ENCODE measurements at regions not wholly inside any gene's neighbourhood (a gene's known extent, or its start where the extent isn't known, plus 50 kb on each side); places are given as distances from the start of the nearest gene placed in this dataset.

DNA sequence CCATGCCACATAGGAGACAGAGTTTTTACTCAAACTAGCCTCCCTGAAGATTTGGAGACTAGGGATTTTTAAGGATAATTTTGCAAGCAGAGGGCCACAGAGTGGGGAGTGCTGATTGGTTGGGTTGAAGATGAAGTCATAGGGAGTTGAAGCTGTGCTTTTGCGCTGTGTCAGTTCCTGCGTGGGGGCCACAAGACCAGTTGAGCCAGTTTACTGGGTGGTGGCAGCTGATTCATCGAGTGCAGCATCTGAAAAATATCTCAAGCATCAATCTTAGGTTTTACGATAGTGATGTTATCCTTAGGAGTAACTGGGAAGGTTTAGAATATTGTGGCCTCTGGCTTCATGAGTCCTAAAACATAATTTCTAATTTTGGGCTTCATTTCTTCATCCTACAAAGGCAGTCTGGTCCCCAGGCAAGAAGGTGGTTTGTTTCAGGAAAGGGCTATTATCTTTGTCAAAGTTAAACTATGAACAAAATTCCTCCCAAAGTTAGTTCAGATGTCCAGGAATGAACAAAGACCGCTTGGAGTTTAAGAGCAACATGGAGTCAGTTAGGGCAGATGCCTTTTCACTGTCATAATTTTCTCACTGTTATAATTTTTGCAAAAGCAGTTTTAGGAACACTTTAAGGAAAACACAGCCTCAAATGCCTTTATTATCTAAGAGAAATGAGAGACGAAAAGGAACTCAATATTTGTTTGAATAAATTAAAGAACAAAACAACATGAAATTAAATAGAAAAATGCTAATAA lies 960.8 kb upstream of the PRKX start:
- TF ChIP-seq, protein P1, sequence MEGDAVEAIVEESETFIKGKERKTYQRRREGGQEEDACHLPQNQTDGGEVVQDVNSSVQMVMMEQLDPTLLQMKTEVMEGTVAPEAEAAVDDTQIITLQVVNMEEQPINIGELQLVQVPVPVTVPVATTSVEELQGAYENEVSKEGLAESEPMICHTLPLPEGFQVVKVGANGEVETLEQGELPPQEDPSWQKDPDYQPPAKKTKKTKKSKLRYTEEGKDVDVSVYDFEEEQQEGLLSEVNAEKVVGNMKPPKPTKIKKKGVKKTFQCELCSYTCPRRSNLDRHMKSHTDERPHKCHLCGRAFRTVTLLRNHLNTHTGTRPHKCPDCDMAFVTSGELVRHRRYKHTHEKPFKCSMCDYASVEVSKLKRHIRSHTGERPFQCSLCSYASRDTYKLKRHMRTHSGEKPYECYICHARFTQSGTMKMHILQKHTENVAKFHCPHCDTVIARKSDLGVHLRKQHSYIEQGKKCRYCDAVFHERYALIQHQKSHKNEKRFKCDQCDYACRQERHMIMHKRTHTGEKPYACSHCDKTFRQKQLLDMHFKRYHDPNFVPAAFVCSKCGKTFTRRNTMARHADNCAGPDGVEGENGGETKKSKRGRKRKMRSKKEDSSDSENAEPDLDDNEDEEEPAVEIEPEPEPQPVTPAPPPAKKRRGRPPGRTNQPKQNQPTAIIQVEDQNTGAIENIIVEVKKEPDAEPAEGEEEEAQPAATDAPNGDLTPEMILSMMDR (IDR thresholded peaks at IDR 0.05), result no peak
- DNase-seq (ENCODE audit: low spot score) (no peak), ATAC-seq (ENCODE audit: low FRiP score) (no peak)

DNA sequence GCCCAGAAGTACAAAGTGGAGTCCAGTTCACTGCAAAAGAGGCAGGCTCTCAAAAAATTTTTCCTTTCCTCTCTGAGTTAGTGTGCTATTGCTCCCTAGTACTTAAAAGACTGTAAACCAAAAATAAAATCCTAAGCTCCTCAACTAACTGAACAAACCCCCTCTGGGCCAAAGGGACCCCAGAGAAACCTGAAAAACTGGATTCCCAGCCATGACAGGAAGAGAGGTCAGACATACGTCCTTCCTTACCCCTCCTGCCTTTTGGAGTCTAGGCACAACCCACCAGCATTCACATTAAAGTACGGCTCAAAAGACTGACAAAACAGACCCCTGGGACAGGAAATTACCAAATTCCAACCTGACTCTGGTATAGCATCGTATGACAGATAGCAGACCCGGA lies 957.9 kb upstream of the PRKX start:
- ATAC-seq (ENCODE audit: low FRiP score), result no peak

DNA sequence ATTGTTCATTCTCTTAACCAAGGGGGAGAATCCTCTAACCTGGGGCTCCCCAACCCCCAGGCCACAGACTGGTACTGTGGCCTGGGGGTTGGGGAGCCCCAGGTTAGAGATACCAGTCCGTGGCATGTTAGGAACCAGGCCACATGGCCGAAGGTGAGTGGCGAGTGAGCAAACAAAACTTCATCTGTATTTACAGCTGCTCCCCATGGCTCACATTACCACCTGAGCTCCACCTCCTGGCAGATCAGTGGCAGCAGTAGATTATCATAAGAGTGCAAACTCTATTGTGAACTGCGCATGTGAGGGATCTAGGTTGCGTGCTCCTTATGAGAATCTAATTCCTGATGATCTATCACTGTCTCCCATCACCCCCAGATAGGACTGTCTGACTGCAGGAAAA lies 957.2 kb upstream of the PRKX start:
- DNase-seq (ENCODE audit: low spot score) (no peak), ATAC-seq (ENCODE audit: low FRiP score) (no peak)
- TF ChIP-seq, protein P1 (IDR thresholded peaks at IDR 0.05), result no peak

More for the DNA sequence above, 957.9 kb upstream of the PRKX start:
- no peak for DNase-seq (ENCODE audit: low spot score)
- TF ChIP-seq, protein P1 (IDR thresholded peaks at IDR 0.05), result no peak

DNA sequence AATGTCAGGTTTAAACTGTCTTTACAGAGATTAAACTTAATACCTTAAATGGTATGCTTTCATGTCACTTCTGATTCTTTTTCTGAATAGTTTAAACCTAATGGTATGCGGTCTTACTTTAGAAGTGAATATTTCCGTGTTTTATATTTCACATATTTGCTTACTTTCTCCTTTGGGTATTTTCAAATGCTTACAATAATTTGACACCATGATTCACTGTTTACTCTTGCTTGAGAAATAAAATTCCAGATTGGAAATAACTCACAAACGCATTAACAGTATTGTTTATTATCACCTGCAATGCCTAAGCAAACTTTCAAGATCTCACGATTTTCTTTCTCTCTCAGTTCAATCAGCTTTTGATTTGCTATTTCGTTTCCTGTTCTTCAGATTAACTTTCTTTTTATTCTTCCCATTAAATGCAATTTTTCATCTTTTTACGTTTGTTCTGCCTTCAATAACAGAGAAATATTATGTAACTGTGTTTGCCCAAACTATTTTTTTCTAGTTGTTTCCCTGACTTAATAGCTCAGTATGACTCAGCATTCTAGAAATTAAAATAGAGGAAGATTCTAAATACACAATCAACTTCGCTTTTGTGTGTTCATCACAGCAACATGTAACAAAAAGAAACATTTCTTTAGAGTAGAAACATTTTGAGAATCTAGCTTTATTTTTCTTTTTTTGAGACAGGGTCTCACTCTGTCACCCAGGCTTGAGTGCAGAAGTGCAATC lies 955.5 kb upstream of the PRKX start:
- ATAC-seq (ENCODE audit: low FRiP score) (no peak), DNase-seq (ENCODE audit: low spot score) (no peak)
- TF ChIP-seq, protein P1 (IDR thresholded peaks at IDR 0.05), result no peak

DNA sequence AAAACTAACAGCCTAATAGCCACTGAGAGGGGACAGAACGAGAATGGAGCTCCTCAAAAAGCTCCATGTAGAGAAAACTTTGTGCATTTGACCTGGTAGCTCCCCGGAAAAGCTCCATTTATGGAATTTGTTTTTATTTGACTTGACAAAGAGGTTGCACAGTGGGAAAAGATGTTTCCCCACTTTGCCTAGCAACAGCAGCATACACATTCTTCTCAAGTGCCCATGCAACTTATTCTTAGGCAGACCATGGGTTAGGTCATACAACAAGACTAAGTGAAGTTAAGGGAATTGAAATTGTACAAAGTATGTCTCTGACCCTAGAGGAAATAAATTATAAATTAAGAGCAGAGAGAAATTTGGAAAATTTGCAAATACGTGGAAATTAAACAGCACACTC lies 949.6 kb upstream of the PRKX start:
- ATAC-seq (ENCODE audit: low FRiP score) (no peak), DNase-seq (ENCODE audit: low spot score) (no peak)
- TF ChIP-seq, protein P1 (IDR thresholded peaks at IDR 0.05), result no peak

DNA sequence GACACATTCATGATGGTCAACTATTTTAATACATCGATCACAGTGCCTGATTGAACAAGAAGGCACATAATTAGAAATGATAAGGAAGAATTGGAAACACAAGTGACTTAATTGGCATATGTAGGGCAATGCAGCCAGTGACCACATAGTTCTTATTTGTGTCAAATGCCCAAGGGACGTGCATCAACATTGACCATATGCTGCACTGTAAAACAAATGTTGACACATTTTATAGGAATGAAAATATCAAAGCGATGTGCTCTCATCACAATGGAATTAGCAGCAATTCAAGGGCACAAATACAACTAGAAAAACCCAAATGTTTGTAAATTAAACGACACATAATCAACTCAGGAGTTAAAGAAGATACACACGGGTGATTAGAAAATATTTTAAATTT lies 948.3 kb upstream of the PRKX start:
- TF ChIP-seq, protein P1 (IDR thresholded peaks at IDR 0.05), result no peak
- DNase-seq (ENCODE audit: low spot score), result no peak
- no peak for ATAC-seq (ENCODE audit: low FRiP score)

DNA sequence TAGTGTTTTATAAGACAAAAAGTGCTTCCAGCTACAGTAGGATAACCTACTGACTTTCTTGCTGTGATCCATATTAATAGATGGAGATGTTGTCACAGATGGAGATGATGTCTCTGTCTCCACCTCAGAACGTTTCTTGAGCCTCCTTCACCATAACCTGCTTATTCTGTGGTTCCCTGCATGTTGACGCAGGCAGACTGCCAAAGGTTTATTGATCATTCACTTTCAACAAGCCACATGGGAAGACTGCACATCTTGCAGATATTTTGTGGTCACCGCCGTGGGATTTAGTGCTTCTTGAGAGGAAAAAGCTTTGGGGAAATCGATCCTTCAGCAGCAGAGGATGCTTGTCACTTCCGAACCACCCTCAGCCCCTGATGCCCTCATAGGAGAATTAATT lies 943.0 kb upstream of the PRKX start:
- ATAC-seq (ENCODE audit: low FRiP score) (no peak), DNase-seq (ENCODE audit: low spot score) (no peak)
- TF ChIP-seq, protein P1 (IDR thresholded peaks at IDR 0.05), result no peak
